Spleen (tissue), 11 donors: ENCODE measurements at regions not wholly inside any gene's neighbourhood (a gene's known extent, or its start where the extent isn't known, plus 50 kb on each side); places are given as distances from the start of the nearest gene placed in this dataset.

Experiments
- DNase-seq: peaks from one replicate; pipeline ENCODE4 v3.0.0-alpha.2; 2020
- H3K27ac ChIP-seq, 8 donors: fragments of 200-600 bp; sonication (generic) in 7 of 8; 1 replicate in 4 of 8; 2 replicates in 4 of 8; pipeline versions ENCODE4 v1.5.0 to v1.8.0; 2016 to 2021; ENCODE audit warnings: inconsistent platforms in 4 of 8, mild to moderate bottlenecking in 4 of 8, moderate library complexity in 1 of 8
- H3K27me3 ChIP-seq, 7 donors: fragments of 200-600 bp; sonication (generic) in 6 of 7; replicated peaks in 1 of 7; 1 replicate in 4 of 7; 2 replicates in 3 of 7; pipeline versions ENCODE4 v1.5.0 to v1.8.0; 2016 to 2021; ENCODE audit warnings: inconsistent platforms in 3 of 7, mild to moderate bottlenecking in 1 of 7
- H3K36me3 ChIP-seq, 6 donors: fragments of 200-600 bp; sonication (generic) in 5 of 6; 1 replicate in 4 of 6; 2 replicates in 2 of 6; pipeline versions ENCODE4 v1.5.0 to v1.8.0; 2016 to 2021; ENCODE audit warnings: inconsistent platforms in 2 of 6
- H3K4me1 ChIP-seq, 6 donors: fragments of 200-600 bp; sonication (generic) in 5 of 6; 1 replicate in 3 of 6; 2 replicates in 3 of 6; pipeline versions ENCODE4 v1.5.0 to v1.8.0; 2016 to 2021; ENCODE audit warnings: inconsistent platforms in 3 of 6
- H3K4me3 ChIP-seq, 8 donors: fragments of 200-600 bp; sonication (generic) in 7 of 8; 1 replicate in 4 of 8; 2 replicates in 4 of 8; pipeline versions ENCODE4 v1.5.0 to v1.8.0; 2016 to 2021; ENCODE audit warnings: inconsistent platforms in 4 of 8, mild to moderate bottlenecking in 4 of 8, moderate library complexity in 2 of 8
- H3K9me3 ChIP-seq, 8 donors: fragments of 200-600 bp; sonication (generic) in 7 of 8; 1 replicate in 4 of 8; 2 replicates in 4 of 8; pipeline versions ENCODE4 v1.5.0 to v1.8.0; 2016 to 2021; ENCODE audit warnings: inconsistent platforms in 4 of 8
- CTCF ChIP-seq, 11 experiments: fragments of 200-600 bp in 7 of 11; fragments of 450-650 bp in 4 of 11; sonication (generic) in 4 of 11; IDR thresholded peaks in 8 of 11; conservative IDR thresholded peaks in 3 of 11; 1 replicate in 7 of 11; 2 replicates in 4 of 11; pipeline versions ENCODE4 v1.4.0 to v1.8.0; 2016 to 2021; ENCODE audit warnings: antibody characterized with exemption in 11 of 11, inconsistent platforms in 4 of 11, mild to moderate bottlenecking in 1 of 11
- POLR2A ChIP-seq, 3 donors: fragments of 450-650 bp; IDR thresholded peaks; one replicate each; pipeline ENCODE4 v1.5.1; 2017; ENCODE audit warnings: antibody characterized with exemption in 3 of 3, mild to moderate bottlenecking in 1 of 3
- POLR2AphosphoS5 ChIP-seq, 3 donors: sonication (generic); formaldehyde crosslinking; IDR thresholded peaks; one replicate each; pipeline ENCODE4 v1.5.1; 2017; ENCODE audit warnings: antibody characterized with exemption in 3 of 3
- WGBS, 5 donors: extraction: QIAGEN DNeasy Blood & Tissue Kit in 3 of 5; methylation state at CpG; one replicate each; pipeline versions ENCODE4 v1.1.5 to v1.1.7; 2013 to 2018; 5-methylcytosine and 5-hydroxymethylcytosine counted together
- intact Hi-C: fragments of 100-400 bp; cut with DNase I; formaldehyde crosslinking; loops from one replicate; pipeline ENCODE4 v1.15.0; 2023; ENCODE audit warnings: low total_unique reads
- donor health status: healthy with polysubstance abuse.
- donor health status: DM: no; HTN: no; CAD: no; lungs with moderate emphysema.
- donor health status: DM: no; HTN: no; CAD: no.
- donor health status: Bipolar disorder and iron deficiency.
- donor health status: healthy.
- donor health status: DM: no; HTN: no; CAD: no.
- donor health status: DM: yes; HTN: yes; CAD: no.

GRCh38 chr11:23725752-23726151 lies 771.1 kb upstream of the LUZP2 start:
- WGBS, 5 donors = 87 to 96% (median 90%) methylated on average over 5 of the region's 5 CpGs
- intact Hi-C loops = no loop called here
- TF ChIP-seq POLR2A (IDR thresholded peaks at IDR 0.05) = no peak
- no peak for TF ChIP-seq POLR2AphosphoS5 (IDR thresholded peaks at IDR 0.05)
- no peak for TF ChIP-seq CTCF (IDR thresholded peaks at IDR 0.05 in 8 of 11, conservative IDR thresholded peaks at IDR 0.05 in 3 of 11)
- H3K27ac ChIP-seq = no peak overlapping the region
- no peak for DNase-seq
- no peaks in the 10 kb centered on the region for H3K27me3 ChIP-seq
- H3K9me3 ChIP-seq = peaks cover 0 to 10% (median 6%) of the 10 kb centered on the region in 8 donors
- H3K36me3 ChIP-seq = no peaks in the 10 kb centered on the region
- no peaks in the 10 kb centered on the region for H3K4me1 ChIP-seq
- H3K4me3 ChIP-seq = no peak overlapping the region

GRCh38 chr11:23727387-23727786 lies 769.5 kb upstream of the LUZP2 start:
- H3K27me3 ChIP-seq = no peaks in the 10 kb centered on the region
- no peak overlapping the region for H3K27ac ChIP-seq
- TF ChIP-seq POLR2AphosphoS5 (IDR thresholded peaks at IDR 0.05) (no peak), CTCF (IDR thresholded peaks at IDR 0.05 in 8 of 11, conservative IDR thresholded peaks at IDR 0.05 in 3 of 11) (no peak), POLR2A (IDR thresholded peaks at IDR 0.05) (no peak)
- no peaks in the 10 kb centered on the region for H3K36me3 ChIP-seq
- intact Hi-C loops = no loop called here
- H3K9me3 ChIP-seq = peaks cover 0 to 24% (median 7%) of the 10 kb centered on the region in 8 donors
- no peak for DNase-seq
- no peaks in the 10 kb centered on the region for H3K4me1 ChIP-seq
- no peak overlapping the region for H3K4me3 ChIP-seq

GRCh38 chr11:23727794-23728193 lies 769.1 kb upstream of the LUZP2 start:
- intact Hi-C loops = no loop called here
- 70 to 83% (median 73%) methylated on average over 2 of the region's 2 CpGs for WGBS, 5 donors
- no peak for DNase-seq

GRCh38 chr11:23729088-23729487 lies 767.8 kb upstream of the LUZP2 start:
- TF ChIP-seq CTCF (IDR thresholded peaks at IDR 0.05 in 8 of 11, conservative IDR thresholded peaks at IDR 0.05 in 3 of 11) (no peak), POLR2A (IDR thresholded peaks at IDR 0.05) (no peak), POLR2AphosphoS5 (IDR thresholded peaks at IDR 0.05) (no peak)
- no peak for DNase-seq
- 73 to 93% (median 85%) methylated on average over 1 of the region's 1 CpG for WGBS, 5 donors
- H3K27me3 ChIP-seq = no peaks in the 10 kb centered on the region
- no peak overlapping the region for H3K27ac ChIP-seq
- no peaks in the 10 kb centered on the region for H3K36me3 ChIP-seq
- no peaks in the 10 kb centered on the region for H3K4me1 ChIP-seq
- intact Hi-C loops = no loop called here
- H3K4me3 ChIP-seq = no peak overlapping the region
- H3K9me3 ChIP-seq = peaks cover 0 to 34% (median 8%) of the 10 kb centered on the region in 8 donors

More at GRCh38 chr11:23727794-23728193, 769.1 kb upstream of the LUZP2 start:
- TF ChIP-seq POLR2A (IDR thresholded peaks at IDR 0.05) (no peak), POLR2AphosphoS5 (IDR thresholded peaks at IDR 0.05) (no peak), CTCF (IDR thresholded peaks at IDR 0.05 in 8 of 11, conservative IDR thresholded peaks at IDR 0.05 in 3 of 11) (no peak)
- H3K4me3 ChIP-seq = no peak overlapping the region
- no peaks in the 10 kb centered on the region for H3K36me3 ChIP-seq
- H3K27me3 ChIP-seq = no peaks in the 10 kb centered on the region
- no peak overlapping the region for H3K27ac ChIP-seq
- H3K4me1 ChIP-seq = no peaks in the 10 kb centered on the region
- peaks cover 0 to 28% (median 8%) of the 10 kb centered on the region in 8 donors for H3K9me3 ChIP-seq
